ENCODE measurements at regions not wholly inside any gene's neighbourhood (a gene's known extent, or its start where the extent isn't known, plus 50 kb on each side); places are given as distances from the start of the nearest gene placed in this dataset.

DNA sequence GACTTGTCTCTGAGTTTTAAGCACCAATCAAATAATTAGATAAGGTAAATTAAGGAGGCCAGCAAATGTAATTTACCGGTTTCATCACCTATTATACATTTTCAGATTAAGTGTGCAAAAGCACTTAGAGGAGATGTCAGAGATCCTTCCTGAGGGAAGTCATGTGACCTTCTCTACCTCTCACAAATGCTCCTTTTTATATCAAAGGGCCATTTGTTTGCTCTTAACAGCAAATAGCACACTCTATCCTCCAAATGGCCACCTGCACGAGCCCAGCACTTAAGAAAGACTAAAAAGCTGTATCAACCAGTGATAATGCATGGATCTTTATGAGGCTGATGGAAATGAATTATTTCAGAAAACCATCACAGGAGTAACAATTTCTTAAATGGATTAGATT lies 149.4 kb downstream of the ELOVL4 start:
- TF ChIP-seq, protein P1, sequence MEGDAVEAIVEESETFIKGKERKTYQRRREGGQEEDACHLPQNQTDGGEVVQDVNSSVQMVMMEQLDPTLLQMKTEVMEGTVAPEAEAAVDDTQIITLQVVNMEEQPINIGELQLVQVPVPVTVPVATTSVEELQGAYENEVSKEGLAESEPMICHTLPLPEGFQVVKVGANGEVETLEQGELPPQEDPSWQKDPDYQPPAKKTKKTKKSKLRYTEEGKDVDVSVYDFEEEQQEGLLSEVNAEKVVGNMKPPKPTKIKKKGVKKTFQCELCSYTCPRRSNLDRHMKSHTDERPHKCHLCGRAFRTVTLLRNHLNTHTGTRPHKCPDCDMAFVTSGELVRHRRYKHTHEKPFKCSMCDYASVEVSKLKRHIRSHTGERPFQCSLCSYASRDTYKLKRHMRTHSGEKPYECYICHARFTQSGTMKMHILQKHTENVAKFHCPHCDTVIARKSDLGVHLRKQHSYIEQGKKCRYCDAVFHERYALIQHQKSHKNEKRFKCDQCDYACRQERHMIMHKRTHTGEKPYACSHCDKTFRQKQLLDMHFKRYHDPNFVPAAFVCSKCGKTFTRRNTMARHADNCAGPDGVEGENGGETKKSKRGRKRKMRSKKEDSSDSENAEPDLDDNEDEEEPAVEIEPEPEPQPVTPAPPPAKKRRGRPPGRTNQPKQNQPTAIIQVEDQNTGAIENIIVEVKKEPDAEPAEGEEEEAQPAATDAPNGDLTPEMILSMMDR (IDR thresholded peaks at IDR 0.05; ENCODE audit: low read depth, low read length), result no peak
- no peak for DNase-seq (ENCODE audit: extremely low read depth, low read depth)

GRCh38 chr6:79797163-79797764 lies 150.1 kb downstream of the ELOVL4 start:
- no peak for DNase-seq (ENCODE audit: extremely low read depth, low read depth)
- TF ChIP-seq, protein P1 (IDR thresholded peaks at IDR 0.05; ENCODE audit: low read depth, low read length), result no peak

- no peak for DNase-seq (ENCODE audit: extremely low read depth, low read depth)
- TF ChIP-seq, protein P1 (IDR thresholded peaks at IDR 0.05; ENCODE audit: low read depth, low read length), result no peak
Measured at GRCh38 chr6:79796197-79796596, 151.2 kb downstream of the ELOVL4 start.

- DNase-seq (ENCODE audit: extremely low read depth, low read depth), result no peak
- TF ChIP-seq, protein P1 (IDR thresholded peaks at IDR 0.05; ENCODE audit: low read depth, low read length), result no peak
Measured at GRCh38 chr6:79789896-79790295, 157.5 kb downstream of the ELOVL4 start.

- TF ChIP-seq, protein P1 (IDR thresholded peaks at IDR 0.05; ENCODE audit: low read depth, low read length), result no peak
- DNase-seq (ENCODE audit: extremely low read depth, low read depth), result no peak
Measured at GRCh38 chr6:79788756-79789155, 157.6 kb downstream of the SH3BGRL2 start.

DNA sequence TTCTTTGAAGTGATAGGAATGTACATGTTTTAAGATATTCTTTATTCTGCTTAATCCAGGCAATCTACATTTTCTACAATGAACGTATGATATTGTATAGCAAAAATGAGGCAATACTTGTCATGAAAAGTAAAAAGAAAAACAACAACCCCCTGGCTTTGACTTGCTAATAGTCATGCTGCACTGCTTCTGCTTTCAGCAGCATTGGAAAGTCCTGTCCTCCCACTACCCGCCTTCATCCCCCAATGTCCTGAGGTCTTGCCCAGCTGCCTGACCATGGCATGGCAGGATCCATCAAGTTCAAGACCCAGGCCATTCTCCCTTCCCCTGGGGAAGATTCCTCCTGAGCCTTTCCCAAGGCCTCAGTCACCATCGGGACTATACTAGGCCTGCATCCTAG lies 156.5 kb downstream of the SH3BGRL2 start:
- DNase-seq (ENCODE audit: extremely low read depth, low read depth), result no peak
- TF ChIP-seq, protein P1 (IDR thresholded peaks at IDR 0.05; ENCODE audit: low read depth, low read length), result no peak

GRCh38 chr6:79784395-79784753 lies 153.2 kb downstream of the SH3BGRL2 start:
- DNase-seq (ENCODE audit: extremely low read depth, low read depth), result no peak
- TF ChIP-seq, protein P1 (IDR thresholded peaks at IDR 0.05; ENCODE audit: low read depth, low read length), result no peak

All from AG09319 (cell line).